ENCODE measurements at regions not wholly inside any gene's neighbourhood (a gene's known extent, or its start where the extent isn't known, plus 50 kb on each side); places are given as distances from the start of the nearest gene placed in this dataset.
A peak's percentile ranks its signal among the peaks of the same experiment; 100 is the strongest.
"Not testable (repeated sequence)": the region's sequence is repeated elsewhere in the genome, so short reads cannot be mapped to it uniquely, and the experiment has no call there.

DNA sequence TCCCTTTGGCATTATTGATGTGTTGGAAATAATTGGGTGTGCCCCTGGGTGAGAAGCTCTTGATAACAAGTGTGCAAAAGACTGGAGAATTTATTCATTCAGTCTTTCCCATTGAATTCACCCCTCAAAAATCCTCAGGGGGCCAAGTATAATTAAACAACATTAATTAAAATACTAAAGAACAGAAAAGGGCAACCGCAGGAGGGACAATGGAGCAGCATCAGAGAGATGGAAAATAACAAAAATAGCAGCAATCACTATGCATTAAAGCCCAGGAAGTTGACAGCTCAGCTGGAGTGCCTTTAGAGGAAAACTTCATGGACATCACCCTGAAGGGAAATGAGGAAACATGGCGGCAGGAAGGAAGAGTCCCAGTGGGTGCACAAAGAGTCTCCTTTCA lies 227.6 kb downstream of the MINAR1 start:
- DNase-seq (ENCODE audit: low read depth), result no peak

GRCh38 chr15:79661411-79661810 lies 229.3 kb downstream of the MINAR1 start:
- DNase-seq (ENCODE audit: low read depth), result no peak

GRCh38 chr15:79673416-79674123 lies 223.2 kb downstream of the MTHFS start:
- DNase-seq (ENCODE audit: low read depth), result peak; percentile 12

GRCh38 chr15:79674124-79674465 lies 222.7 kb downstream of the MTHFS start:
- DNase-seq (ENCODE audit: low read depth), result no peak

DNA sequence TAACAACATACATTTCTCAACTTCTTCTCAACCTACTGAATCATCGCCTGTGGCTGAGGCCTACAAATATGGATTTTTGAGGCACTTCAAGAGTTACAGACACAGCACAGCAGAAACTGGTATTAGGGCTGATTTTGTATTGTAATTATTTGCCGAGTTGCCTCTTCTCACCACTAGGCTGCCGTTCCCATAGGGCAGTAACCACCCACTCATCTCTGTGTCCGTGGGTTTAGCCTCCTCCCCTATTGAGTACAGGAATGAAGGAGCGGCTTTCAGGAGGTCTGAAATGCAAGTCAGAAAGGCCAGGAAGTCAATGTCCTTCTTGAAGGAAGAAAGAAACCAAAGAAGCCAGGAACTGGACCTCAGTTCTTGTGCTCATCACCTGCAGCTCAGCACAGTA lies 220.8 kb downstream of the MTHFS start:
- DNase-seq (ENCODE audit: low read depth), result no peak

GRCh38 chr15:79676621-79677020 lies 220.2 kb downstream of the MTHFS start:
- no peak for DNase-seq (ENCODE audit: low read depth)

- DNase-seq (ENCODE audit: low read depth), result no peak
Observed at GRCh38 chr15:79677241-79677640, 219.6 kb downstream of the MTHFS start.

GRCh38 chr15:79678032-79678701 lies 218.6 kb downstream of the MTHFS start:
- no peak for DNase-seq (ENCODE audit: low read depth)

GRCh38 chr15:79680720-79681119 lies 216.1 kb downstream of the MTHFS start:
- peak; percentile 40 for DNase-seq (ENCODE audit: low read depth)

GRCh38 chr15:79682285-79682684 lies 214.5 kb downstream of the MTHFS start:
- peak; percentile 65 for DNase-seq (ENCODE audit: low read depth)

DNA sequence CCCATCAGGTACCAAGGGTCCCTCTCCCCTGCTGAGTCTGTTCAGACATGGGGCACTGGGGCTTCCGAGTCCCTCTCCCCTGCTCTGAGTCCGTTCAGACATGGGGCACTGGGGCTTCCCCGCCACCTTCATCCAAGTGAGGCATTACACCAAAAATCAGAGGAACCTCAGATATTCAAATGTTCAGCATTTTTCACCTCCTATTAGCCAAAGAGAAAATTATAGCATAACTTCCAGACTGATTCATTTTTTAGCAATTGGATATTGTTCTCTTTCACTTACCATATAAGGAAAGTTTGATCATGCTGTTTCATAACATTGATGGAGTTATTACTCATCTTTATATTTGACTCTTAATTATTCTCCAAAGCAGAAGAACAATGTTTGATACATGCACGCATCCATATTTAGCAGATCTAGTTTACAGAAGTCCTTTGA lies 213.9 kb downstream of the MTHFS start:
- DNase-seq (ENCODE audit: low read depth), result peak; percentile 26

DNA sequence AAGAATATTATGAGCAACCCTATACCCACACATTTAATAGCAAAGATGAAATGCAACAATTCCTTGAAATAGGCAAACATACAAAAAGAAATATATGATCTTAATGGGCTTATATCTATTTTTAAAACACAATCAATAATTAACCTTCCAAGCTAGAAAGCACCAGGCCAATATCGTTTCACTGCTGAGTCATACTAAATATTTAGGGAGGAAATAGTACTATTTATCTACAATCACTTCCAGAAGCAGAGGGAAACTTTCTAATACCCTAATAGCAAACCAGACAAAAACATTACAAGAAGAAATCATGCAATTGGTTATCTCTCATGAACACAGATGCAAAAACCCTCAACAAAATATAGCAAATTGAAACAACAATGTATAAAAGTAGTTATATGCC lies 207.8 kb downstream of the MTHFS start:
- no peak for DNase-seq (ENCODE audit: low read depth)

GRCh38 chr15:79700951-79701480 lies 195.8 kb downstream of the MTHFS start:
- DNase-seq (ENCODE audit: low read depth), result no peak

DNA sequence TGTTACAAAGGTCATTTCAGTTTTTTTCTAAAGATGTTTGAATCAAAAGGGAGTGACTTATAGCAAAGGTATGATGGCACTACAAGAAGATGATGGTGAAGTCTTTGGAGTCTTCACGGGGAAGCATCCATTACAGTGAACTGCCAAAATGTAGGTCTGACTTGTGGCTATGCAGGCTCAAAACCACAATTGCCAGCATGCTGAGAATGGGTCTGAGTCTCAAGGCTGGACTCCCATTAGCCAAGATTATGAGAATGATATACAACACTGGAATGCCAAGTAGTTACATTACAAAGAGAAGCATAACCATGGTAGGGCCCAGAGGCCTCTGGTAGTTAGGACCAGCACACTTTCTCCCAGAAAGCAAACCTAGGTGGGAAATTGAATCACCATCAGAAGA lies 194.2 kb downstream of the MTHFS start:
- DNase-seq (ENCODE audit: low read depth), result no peak

GRCh38 chr15:79721256-79721655 lies 175.6 kb downstream of the MTHFS start:
- DNase-seq (ENCODE audit: low read depth), result no peak

DNA sequence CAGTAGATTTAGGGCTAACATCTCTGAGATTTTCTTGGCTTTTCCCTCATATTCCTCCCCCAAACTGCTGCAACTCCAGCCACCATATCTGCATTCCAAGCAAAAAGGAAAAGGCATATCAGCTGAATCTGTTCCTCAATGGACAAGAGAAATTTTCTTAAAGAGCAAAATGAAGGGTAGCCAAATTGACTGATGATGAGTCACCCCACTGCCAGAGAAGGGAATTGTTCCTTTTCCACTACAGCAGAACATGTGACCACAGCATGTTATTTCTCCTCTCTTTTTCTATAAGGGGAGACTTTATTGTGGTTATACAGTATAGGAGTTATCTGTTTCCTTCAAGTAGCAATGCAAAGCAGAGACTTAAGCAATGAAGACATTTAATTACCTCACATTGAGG lies 172.5 kb downstream of the MTHFS start:
- no peak for DNase-seq (ENCODE audit: low read depth)

GRCh38 chr15:79724804-79725203 lies 172.0 kb downstream of the MTHFS start:
- DNase-seq (ENCODE audit: low read depth), result no peak

DNA sequence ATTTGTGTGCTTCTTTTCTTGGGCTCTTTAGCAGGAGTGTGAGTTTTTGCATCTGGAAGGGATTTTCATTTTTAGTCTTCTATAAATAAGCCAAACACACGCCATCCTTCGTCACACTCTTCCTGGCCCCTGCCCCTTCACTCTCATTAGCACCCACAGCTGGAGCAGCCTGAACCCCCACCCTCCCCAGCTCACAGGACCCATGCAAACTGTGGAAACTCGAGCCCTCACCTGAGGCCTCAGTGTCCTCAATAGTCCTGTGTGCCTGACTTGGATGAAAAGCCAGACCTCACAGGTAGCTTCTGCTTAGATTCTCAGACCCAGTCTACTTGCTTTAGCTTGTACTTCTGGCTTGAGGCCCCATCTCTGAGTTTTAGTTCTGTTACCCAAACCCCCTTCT lies 167.9 kb downstream of the MTHFS start:
- no peak for DNase-seq (ENCODE audit: low read depth)

- DNase-seq (ENCODE audit: low read depth), result no peak
Observed at GRCh38 chr15:79736435-79737000, 160.3 kb downstream of the MTHFS start.

- DNase-seq (ENCODE audit: low read depth), result no peak
Observed at GRCh38 chr15:79738143-79738542, 158.7 kb downstream of the MTHFS start.

DNA sequence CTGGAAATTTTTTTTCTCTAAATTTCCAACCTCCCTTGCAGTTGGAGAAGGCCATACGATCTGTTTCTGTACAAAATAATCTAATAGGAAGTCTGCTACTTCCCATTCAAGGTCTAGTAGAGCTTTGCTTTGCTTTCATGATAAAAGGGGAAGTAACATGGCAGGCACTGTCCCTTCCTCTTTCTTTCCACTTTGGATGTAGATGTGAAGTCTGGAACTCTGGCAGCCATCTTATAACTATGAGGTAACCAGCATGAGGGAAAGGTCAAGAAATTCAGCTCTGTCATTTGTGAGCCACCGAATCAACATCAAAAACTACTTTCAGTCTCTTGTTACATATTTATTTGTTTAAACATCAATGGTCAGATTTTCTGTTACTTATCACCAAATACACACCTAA lies 156.3 kb downstream of the MTHFS start:
- DNase-seq (ENCODE audit: low read depth), result no peak

- no peak for DNase-seq (ENCODE audit: low read depth)
Observed at GRCh38 chr15:79743032-79743431, 153.8 kb downstream of the MTHFS start.

- DNase-seq (ENCODE audit: low read depth), result not testable (repeated sequence)
Observed at GRCh38 chr15:79744485-79744884, 152.3 kb downstream of the MTHFS start.

Data from fibroblast of the conjunctiva (primary cell).